SK-N-SH treated with all-trans-retinoic acid at 6 μM for 48 hours (cell line): ENCODE measurements at regions not wholly inside any gene's neighbourhood (a gene's known extent, or its start where the extent isn't known, plus 50 kb on each side); places are given as distances from the start of the nearest gene placed in this dataset.

Source experiments
- ARNTL ChIP-seq: fragments of 450-650 bp; formaldehyde crosslinking; IDR thresholded peaks from 2 replicates; pipeline ENCODE4 v1.5.0; 2020; ENCODE audit warnings: low read depth, mild to moderate bottlenecking, moderate library complexity, borderline replicate concordance
- BACH2 ChIP-seq: fragments of 250-450 bp; sonication (Bioruptor Pico); IDR thresholded peaks from 2 replicates; pipeline ENCODE4 v1.9.0; 2021; ENCODE audit warnings: mild to moderate bottlenecking, borderline replicate concordance
- CSRNP3 ChIP-seq: fragments of 250-450 bp; sonication (Bioruptor Pico); IDR thresholded peaks from 2 replicates; pipeline ENCODE4 v1.5.1; 2021; ENCODE audit warnings: mild to moderate bottlenecking, moderate library complexity
- PATZ1 ChIP-seq: fragments of 250-450 bp; sonication (Bioruptor Pico); IDR thresholded peaks from 2 replicates; pipeline ENCODE4 v1.8.0; 2020; ENCODE audit warnings: mild to moderate bottlenecking, moderate library complexity, borderline replicate concordance
- POU6F1 ChIP-seq: fragments of 250-450 bp; sonication (Bioruptor Pico); IDR thresholded peaks from 2 replicates; pipeline ENCODE4 v1.8.0; 2021; ENCODE audit warnings: low read depth, mild to moderate bottlenecking, moderate library complexity, borderline replicate concordance
- PPARA ChIP-seq: fragments of 250-450 bp; sonication (Bioruptor Pico); IDR thresholded peaks from 2 replicates; pipeline ENCODE4 v1.5.0; 2020; ENCODE audit warnings: mild to moderate bottlenecking, borderline replicate concordance
- RARB ChIP-seq: fragments of 250-450 bp; sonication (Bioruptor Pico); IDR thresholded peaks from 2 replicates; pipeline ENCODE4 v1.8.0; 2021; ENCODE audit warnings: mild to moderate bottlenecking, moderate library complexity
- SNAI2 ChIP-seq: fragments of 250-450 bp; sonication (Bioruptor Pico); IDR thresholded peaks from 2 replicates; pipeline ENCODE4 v1.5.0; 2020; ENCODE audit warnings: mild to moderate bottlenecking, moderate library complexity
- TSHZ2 ChIP-seq: fragments of 250-450 bp; sonication (Bioruptor Pico); IDR thresholded peaks from 2 replicates; pipeline ENCODE4 v1.5.0; 2020; ENCODE audit warnings: mild to moderate bottlenecking, moderate library complexity
- ZC3H10 ChIP-seq: fragments of 250-450 bp; sonication (Bioruptor Pico); IDR thresholded peaks from 2 replicates; pipeline ENCODE4 v1.5.1; 2021; ENCODE audit warnings: mild to moderate bottlenecking, moderate library complexity
- ZFP3 ChIP-seq: fragments of 250-450 bp; sonication (Bioruptor Pico); IDR thresholded peaks from 2 replicates; pipeline ENCODE4 v1.5.0; 2020; ENCODE audit warnings: mild to moderate bottlenecking, moderate library complexity
- ZFP30 ChIP-seq: fragments of 450-650 bp; formaldehyde crosslinking; IDR thresholded peaks from 2 replicates; pipeline ENCODE4 v1.5.0; 2022; ENCODE audit warnings: mild to moderate bottlenecking, moderate library complexity
- TF ChIP-seq, protein P1 (sequence below): fragments of 250-450 bp; sonication (Bioruptor Pico); IDR thresholded peaks from 2 replicates; pipeline ENCODE4 v1.5.1; 2020; ENCODE audit warnings: low read depth, mild to moderate bottlenecking, moderate library complexity

GRCh38 chr3:145721815-145722214, 439.2 kb downstream of the PLOD2 start:
- TF ChIP-seq ZFP30 (CRISPR knock-in tag) (no peak), BACH2 (CRISPR knock-in tag) (no peak), TSHZ2 (CRISPR knock-in tag) (no peak), ARNTL (CRISPR knock-in tag) (no peak), CSRNP3 (CRISPR knock-in tag) (no peak), PATZ1 (no peak), POU6F1 (CRISPR knock-in tag) (no peak), ZFP3 (no peak), PPARA (CRISPR knock-in tag) (no peak), SNAI2 (CRISPR knock-in tag) (no peak), RARB (CRISPR knock-in tag) (no peak), ZC3H10 (CRISPR knock-in tag) (no peak)
- TF ChIP-seq, protein P1, sequence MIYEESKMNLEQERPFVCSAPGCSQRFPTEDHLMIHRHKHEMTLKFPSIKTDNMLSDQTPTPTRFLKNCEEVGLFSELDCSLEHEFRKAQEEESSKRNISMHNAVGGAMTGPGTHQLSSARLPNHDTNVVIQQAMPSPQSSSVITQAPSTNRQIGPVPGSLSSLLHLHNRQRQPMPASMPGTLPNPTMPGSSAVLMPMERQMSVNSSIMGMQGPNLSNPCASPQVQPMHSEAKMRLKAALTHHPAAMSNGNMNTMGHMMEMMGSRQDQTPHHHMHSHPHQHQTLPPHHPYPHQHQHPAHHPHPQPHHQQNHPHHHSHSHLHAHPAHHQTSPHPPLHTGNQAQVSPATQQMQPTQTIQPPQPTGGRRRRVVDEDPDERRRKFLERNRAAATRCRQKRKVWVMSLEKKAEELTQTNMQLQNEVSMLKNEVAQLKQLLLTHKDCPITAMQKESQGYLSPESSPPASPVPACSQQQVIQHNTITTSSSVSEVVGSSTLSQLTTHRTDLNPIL (CRISPR knock-in tag), result no peak
